NCI-H524 (cell line): ENCODE measurements at regions not wholly inside any gene's neighbourhood (a gene's known extent, or its start where the extent isn't known, plus 50 kb on each side); places are given as distances from the start of the nearest gene placed in this dataset.

ENCODE experiments used
- DNase-seq, 2 experiments: peaks; one replicate each; lab custom pipeline; 2025; lab: John Stamatoyannopoulos, UW

DNA sequence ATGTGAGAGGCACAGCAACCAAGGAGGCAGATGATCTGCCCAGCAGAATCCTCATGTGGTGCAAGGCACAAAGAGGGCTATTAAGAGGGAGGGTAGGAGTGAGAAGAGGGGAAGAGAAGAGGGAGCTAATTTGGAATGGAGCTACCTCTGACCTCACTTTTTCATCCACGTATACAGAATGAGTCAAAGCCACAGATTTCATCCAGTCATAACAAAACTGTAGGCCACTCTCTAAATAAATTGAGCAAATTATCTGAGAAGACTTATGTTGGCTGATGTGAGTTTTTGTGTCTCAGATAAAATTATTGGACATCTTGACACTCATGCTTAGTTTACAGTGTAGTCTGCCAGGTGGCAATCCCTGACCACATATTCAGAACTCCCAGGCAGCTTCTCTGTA, 325.6 kb downstream of the TTLL7 start:
- no peak for DNase-seq

DNA sequence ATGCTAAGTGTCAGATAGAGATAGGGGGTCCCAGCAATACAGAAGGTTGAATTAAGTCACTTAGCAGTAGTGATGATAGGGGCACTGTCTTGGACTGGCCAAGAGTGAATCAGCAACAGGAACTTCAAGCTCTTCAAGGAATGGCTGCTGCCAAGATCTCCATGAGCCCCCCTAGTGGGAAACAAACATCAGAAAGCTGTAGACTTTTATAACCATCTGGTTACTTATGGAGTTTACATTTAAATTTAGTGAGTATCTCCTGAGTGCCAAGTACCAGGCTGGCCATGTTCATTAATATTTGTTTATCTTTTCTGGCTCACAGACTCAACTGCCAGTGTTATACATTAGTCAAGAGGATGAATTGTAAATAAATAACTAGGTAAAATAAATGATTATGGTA, 327.3 kb downstream of the TTLL7 start:
- no peak for DNase-seq

DNA sequence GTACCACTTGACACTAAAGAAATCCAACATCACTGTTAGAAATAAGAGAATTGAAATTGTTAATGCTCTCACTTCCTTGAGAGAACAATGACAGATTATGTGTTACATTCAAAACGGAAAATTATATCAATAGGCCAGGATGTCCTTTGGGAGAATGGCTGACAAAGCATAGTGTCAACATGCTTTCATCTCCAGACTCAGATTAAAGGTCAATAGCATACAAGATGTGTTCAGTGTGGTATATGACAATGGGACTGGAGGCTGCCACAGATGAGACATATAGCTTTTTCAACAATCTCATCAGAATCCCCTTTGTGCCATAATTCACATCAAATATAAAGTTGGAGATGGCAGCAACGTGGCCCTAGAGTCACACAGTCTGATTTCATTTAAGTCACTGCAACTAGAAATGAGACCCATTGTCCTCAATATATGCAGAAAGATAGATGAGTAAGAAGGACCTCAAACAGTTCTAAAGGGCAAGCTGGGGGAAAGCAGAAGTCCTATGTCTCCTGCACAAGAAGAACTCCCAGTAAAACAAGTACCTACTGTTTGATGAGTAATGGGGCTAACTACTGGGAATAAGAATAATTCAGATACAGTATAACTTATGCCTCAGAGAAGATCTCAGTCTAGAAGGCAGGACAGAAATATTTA, 327.9 kb downstream of the TTLL7 start:
- DNase-seq = no peak

DNA sequence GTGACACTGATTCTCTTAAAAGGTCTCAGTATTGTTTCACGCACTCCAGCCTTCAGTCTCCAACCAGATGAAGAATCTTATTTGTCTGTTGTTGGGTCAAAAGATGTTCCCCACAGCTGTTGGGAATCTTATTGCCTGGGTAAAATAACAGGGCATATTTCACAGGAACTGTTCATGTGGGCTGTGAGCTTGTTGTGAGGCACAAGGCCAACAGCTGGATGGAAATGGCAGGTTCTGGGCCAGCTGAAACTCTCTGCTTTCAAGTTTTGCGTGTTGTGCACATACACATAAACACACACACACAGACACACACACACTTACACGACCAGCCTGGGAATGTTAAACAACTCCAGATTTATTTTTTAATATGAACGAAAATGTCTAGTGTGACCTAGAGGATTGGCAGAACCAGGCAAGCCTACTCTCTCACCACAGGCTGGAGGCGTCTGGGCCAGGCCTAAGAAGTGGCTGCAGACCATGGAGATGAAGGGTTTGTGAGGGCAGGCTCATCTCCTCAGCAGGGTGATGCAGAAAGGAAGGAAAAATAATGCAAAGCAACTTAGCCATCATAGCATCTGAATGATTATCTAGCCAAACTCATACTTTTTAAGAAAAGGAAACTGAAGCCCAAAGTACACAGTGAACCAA, 357.0 kb downstream of the TTLL7 start:
- no peak for DNase-seq

DNA sequence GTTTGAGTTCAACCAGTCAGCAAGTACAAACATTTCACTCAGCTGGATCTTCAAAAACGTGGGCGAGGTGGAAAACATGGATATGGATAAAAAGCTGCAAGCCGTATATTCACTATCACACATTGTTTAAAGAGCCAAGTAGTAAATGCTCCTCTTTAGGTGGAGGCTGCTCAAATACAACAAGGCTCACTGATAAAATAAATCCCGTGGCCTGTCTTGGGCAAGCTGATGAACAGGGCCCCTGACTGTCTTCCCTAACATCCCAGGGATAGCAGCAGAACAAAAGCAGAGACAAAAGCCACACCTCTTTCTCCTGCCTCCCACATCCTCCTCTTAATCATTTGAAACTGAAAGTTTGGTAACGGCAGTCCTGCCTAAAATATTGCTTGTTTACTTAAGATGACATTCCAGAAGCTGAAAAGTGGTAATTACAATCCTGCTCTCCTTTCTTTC, 357.7 kb downstream of the TTLL7 start:
- DNase-seq = no peak

DNA sequence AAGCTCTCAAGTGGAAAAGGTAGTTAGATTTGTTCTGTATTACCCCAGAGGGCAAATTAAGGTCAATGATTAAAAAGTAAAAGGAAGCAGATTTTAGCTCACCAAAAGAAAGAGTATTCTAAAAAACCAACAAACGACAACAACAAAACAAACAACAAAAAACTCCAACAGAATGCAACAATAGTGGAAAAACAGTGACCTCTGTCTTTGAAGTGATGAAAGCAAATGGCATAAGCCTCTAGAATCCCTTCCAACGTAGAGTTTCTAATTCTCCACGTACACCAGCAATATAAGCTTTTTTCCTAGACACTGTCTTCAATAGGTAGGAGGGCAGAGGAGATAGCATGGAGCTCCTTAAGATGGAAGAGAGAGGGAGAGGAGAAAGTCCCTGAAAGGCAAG, 359.1 kb downstream of the TTLL7 start:
- no peak for DNase-seq

DNA sequence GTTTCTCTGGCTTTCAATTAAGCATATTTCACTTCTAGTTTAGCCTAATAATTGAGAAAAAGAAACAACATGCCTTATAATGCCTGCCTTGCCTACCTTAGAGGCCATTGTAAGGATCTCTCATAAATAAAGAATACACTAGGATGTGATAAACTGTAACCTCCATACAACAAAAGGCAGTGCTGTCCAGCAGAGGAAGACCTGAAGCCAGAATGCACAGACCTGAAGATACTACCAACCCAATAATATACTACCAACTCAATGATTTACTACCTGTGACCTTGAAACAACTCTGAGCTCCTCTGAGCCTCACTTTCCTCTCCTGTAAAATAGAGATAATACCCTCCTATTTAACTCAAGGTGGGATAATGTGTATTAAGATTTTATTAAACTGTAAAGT, 361.3 kb downstream of the TTLL7 start:
- no peak for DNase-seq

DNA sequence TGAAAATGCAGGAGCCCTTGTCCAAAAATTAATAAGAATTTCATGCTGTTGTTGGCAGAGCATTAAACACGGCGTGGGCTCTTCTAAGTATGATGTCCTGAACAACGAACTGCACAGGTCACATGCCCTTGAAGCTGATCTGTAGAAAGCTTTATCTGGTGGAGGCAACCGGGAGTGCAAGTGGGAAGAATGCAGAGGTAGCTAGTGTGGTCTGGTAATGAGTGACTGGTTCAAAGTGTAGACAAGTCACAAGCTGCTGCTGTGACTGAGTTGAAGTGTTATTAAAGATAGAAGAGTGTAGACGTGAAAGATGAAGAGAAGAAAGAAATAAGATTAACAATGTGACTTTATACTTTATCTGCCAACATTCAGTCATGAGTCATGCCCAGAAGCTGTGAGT, 361.9 kb downstream of the TTLL7 start:
- no peak for DNase-seq

DNA sequence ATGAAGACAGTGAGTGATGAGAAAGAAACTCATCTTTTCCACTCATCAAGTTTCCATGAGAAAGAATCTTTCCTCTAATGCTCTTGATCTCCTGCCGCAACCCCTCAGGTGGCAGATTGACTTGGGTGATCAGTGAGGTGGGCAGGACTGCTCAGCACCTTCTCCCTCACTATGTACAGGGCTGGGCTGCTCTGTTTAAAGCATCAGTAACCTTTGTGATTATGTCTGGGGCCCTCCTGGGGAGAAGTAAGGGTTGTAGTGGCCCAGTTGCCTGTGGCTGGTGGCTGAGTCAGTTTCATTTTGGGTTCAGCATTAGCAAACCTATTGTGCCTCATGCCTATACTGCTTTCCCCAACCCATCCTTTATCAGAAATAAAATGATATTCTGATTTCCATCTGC, 366.0 kb downstream of the TTLL7 start:
- DNase-seq = no peak

DNA sequence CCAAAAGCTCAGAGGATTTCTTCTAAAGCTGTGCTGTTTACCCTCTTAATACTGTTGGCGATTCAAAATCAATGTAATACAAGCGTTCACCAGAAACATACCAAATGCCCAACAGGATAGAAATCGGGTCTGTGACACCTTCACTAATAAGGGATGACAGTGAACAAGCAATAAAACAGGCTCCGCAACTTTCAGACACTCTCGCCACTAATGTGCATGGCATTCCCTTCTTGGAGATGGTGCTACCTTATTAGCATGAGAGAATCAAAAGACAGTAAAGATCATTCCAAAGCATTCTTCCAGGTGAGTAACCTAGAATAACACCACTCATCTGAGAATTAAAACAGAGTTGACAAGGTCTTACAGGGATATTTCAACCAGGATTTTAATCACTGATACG, 367.1 kb downstream of the TTLL7 start:
- DNase-seq = no peak

DNA sequence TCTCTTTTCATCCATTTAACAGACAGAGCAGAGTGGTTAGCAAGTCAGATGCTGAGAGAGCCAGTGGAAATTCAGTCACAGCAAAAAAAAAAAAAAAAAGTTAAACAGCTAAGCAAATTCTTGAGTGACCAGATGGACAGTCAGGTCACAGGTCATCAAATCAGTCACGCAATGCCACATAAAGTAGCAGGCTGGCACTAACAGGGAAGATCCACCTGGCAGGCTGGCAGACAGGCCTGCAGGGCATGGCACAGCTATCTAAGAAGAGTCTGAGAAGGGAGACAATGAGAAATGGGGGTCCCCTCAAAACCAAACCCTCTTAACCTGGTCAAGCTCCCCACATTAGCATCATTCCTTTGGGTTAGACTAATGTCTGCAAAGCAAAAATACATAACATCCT, 371.9 kb downstream of the TTLL7 start:
- DNase-seq = no peak

DNA sequence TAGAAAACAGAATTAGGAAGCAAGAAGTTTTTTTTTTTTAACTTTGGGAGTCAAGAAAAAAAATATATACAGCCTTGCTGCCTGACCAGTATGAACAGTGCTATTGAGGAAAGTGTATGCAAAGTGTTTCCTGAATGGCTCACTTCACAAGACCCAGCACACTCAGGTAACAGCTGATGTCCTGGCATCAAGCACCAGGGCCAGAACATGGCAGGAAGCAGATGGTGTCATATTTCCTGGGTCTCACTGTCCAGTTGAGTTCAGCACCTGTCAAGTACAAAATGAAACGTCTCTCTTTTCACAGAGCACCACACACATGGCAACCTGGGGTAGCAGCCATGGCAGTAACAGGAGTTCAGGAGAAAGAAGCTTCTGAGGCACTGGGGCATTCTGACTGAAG, 372.3 kb downstream of the TTLL7 start:
- DNase-seq = peak; percentile 7 to 52

DNA sequence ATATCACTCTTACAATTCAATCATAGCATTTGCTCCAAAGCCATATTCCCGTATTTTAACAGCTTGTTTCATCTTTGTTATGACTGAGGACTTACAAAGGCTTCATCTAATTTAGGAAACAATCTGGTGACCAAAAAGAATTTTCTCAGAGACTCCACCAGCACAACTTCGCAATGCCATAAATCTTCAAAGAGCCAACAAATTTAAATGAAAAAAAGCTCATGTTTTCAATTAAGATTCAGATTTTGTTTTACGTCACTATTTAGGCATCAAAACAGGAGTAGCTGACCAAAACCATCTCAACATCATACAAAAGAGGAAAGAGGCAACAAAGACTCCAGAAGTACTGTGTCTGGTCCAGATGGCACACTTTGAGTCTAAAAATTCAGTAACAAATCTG, 373.3 kb downstream of the TTLL7 start:
- DNase-seq = no peak

DNA sequence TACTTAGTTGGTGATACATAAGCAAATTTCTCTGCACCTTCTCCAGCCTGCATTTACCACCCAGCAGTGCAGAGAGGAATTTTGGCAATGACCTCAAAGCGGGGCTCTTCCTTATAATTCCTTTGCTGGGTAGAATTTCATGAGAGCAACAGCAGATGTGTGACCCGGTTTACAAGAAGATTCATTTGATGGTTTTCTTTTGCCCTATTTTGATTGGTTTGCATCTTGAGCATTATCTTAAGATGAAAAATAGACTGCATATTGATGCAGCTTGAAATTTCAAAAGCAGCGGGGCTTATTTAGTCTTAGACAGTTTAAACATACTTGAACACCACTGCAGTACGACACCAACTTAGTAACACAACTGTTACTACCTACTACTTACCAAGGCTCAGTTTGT, 378.9 kb downstream of the TTLL7 start:
- DNase-seq = peak in 1 of 2 experiments; percentile 46

DNA sequence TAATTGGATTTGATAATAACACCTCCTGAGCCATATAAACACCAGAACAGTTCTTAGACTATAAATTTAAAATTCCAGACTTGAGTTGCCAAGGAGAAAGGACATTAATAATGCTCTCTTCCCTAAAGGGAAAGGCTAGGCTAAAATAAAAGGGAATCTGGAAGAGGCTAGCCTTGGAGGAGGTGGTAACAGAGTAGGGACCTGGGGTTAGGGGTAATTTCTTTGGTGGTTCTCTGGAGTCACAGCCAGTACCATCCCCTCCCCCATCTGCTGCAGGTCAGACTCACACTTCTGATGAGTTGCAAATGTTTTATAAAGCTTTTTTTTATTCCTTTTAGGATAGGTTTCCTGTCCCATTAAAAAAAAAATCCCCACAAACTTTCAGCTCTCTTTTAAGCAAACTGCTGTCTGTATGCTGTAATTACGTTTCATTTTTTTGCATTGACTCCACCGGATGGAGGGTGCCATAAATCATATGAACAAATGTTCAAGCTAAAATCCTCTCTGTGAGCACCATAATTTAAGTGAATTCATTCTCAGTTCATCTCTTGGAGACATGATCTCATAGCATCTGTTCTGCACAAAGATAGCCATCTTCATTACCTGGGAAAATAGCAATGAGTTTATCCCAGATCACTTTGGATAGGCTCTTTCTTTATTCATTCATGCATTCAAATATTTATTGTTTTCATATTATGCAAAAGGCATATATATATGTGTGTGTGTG, 379.6 kb downstream of the TTLL7 start:
- peak; percentile 12 to 73 for DNase-seq

DNA sequence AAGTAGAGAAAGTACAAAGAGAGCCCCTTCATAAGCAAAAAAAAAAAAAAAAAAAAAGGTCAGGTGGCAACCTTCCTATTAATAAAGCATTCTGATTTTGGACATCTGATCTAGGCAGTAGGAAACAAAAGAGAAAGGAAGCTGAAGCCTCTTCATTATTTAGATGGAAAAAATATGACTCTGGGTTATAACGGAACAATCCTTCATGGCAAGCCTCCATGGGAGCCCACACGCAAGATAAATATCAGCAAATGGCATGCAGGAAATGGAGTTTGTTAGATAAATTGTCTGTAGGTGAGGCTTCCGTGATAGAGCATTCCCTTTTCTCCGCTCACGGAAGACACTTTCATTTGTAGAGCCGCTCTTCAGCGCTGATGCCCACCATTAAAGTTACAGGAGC, 381.0 kb downstream of the TTLL7 start:
- no peak for DNase-seq

DNA sequence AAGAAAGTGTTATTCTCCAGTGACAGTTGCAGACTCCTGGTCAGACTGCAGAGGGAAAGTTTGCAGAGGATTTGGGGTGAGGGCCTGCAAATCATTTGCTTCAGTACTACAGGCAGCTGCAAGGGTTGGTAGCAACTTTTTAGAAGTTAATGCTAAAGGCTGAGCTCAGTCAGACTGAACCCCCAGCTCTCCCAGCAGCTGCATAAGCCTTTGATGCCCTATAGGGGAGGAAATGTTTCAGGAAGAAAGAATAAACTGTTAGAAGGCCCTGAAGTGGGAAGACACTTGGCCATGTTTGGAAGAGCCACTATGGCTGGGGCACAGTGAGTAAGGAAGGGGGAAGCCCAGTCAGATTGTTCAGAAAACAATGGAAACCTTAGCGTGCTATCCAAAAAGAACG, 383.6 kb downstream of the TTLL7 start:
- DNase-seq = no peak

DNA sequence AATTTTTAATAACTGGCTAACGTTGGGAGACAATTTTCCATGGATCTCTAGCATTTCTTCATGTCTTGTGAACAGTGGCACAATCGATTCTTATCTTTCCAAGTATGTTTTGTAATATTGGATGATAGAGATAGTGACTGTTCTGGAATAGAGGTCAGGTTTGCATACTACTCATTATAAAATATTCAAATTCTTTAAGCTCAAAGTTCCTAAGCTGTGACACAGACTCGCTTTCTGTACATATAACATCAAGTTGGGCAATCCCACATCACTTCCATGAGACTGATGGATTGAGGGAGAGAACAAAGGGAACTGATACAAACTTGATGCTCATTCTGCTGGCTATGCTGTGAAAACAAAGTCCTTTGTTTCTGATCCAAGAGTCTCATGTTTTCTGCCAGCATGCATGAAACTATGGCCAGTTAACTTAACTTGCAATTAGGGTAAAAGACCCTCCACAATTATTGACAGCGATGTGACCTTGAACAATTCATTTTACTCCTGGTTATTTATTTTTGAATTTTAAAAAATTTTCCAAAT, 392.4 kb downstream of the TTLL7 start:
- no peak for DNase-seq

DNA sequence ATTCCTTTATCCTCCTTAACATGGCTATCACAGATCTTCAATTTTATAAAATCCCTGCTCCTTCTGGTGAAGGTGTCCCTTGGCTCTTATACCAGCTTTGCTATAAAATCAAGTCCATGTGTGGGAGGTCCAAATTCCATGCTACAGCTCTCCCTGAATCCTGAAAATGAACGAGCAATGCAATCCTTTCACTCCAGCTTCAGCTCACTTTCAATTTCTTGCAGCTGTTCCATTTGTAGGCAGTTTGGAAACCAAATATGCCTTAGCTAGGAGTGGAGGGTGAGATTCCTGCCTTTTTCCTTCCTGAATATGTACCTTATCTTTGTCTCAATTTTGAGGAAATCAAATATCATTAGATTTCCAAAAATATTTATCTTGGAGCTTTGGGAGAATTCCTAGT, 402.6 kb downstream of the TTLL7 start:
- no peak for DNase-seq

DNA sequence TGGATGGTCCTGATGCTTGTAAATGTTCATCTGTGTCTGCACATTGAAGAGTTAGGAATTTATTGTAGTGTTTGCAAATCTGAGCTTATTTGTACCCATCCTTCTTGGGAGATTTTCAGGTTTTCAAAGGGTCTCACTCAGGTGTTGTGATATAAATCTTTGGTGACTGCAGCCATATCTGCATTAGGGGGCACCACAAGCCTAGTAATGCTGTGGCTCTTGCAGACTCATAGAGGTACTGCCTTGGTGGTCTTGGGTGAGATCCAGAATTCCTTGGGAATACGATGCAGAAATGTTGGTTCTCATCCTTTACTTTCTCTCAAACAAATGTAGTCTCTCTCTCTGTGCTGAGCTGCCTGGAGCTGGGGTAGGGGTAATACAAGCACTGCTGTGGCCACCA, 405.9 kb downstream of the TTLL7 start:
- peak; percentile 2 to 36 for DNase-seq

DNA sequence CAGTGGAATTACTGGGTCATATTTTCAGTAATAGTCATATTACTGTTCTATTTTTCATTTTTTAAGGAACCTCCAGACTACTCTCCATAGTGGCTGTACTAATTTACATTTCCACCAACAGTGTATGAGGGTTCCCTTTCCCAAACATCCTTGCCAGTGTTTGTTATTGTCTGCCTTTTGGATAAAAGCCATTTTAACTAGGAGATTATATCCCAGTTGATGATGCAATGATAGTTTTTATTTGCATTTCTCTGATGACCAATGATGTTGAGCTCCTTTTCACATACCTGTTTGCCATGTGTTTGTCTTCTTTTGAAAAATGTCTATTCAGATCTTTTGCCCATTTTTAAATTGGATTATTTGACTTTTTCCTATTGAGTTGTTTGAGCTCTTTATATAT, 410.8 kb downstream of the TTLL7 start:
- DNase-seq = no peak

DNA sequence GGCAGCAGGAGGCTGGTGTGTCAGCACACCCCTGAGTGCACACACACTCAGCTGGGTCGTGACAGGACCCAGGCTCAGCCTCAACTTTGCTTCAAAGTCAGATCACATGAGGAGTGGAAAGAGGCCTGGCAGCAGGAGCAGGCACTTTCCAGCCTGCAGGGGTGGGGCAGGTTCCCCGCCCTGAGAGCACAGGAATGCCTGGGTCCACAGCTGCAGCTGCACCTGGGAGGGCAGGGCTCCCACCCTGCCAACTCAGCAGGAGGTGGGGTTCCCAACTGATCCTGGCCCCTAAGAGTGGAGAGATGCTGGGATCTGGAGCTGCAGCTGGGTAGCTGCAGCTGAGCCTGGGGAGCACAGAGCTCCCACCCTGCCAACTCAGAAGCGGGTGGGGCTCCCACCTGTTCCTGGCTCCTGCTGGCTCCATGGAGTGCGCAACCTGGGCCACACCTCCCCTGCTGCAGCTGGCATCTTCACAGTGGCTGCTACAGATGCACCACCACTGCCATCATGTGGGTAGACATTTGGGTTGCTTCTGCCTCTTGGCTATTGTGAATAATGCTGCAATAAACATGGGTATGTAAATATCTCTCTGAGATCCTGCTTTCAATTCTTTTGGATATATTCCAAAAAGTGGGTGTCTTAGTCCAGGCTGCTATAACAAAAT, 415.4 kb downstream of the TTLL7 start:
- DNase-seq = peak; percentile 37 to 86

DNA sequence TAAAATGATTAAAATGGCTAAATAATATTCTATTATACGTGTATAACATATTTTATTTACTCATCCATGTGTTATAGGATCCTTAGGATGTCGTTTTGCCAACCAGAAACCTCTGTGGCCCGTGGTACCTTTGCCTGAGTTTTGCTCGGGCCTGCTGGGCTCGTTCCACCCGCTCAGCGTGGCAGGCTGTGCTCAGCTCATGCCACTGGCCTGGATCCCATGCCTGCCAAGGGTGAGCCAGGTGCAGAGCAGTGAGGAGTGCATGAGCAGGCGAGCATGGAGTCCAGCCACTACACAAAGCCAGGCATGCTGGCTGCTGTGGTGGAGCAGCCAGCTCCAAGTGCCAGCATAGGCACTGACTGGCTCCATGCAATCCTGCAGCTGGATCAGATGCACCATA, 417.2 kb downstream of the TTLL7 start:
- DNase-seq = no peak
